Progenitor cell of endocrine pancreas (in vitro differentiated cells): ENCODE measurements at regions not wholly inside any gene's neighbourhood (a gene's known extent, or its start where the extent isn't known, plus 50 kb on each side); places are given as distances from the start of the nearest gene placed in this dataset.

Experiments used
- DNase-seq: peaks from one replicate; pipeline ENCODE4 v3.0.0; 2021; ENCODE audit warnings: low spot score; ENCODE audit not compliant: unreplicated experiment
- H3K27ac Mint-ChIP-seq: 2 replicates; pipeline ENCODE4 v1.8.0; 2021; ENCODE audit warnings: mild to moderate bottlenecking, moderate library complexity, mixed read lengths
- H3K27me3 Mint-ChIP-seq: 2 replicates; pipeline ENCODE4 v1.8.0; 2021; ENCODE audit warnings: mixed read lengths
- H3K36me3 Mint-ChIP-seq: 2 replicates; pipeline ENCODE4 v1.8.0; 2022; ENCODE audit warnings: mixed read lengths; ENCODE audit not compliant: insufficient read depth
- H3K4me1 Mint-ChIP-seq: 2 replicates; pipeline ENCODE4 v1.8.0; 2021; ENCODE audit warnings: low read depth, mixed read lengths
- H3K4me3 Mint-ChIP-seq: 2 replicates; pipeline ENCODE4 v1.8.0; 2021; ENCODE audit warnings: low read depth, mild to moderate bottlenecking, moderate library complexity, mixed read lengths
- H3K9me3 Mint-ChIP-seq: 2 replicates; pipeline ENCODE4 v1.8.0; 2021; ENCODE audit warnings: low read depth, mixed read lengths
- CTCF ChIP-seq: fragments of 200-600 bp; sonication (generic); IDR thresholded peaks from one replicate; pipeline ENCODE4 v1.5.0; 2021; ENCODE audit warnings: antibody characterized with exemption, mild to moderate bottlenecking; ENCODE audit not compliant: unreplicated experiment

GRCh38 chr2:158740127-158740526 lies 55.0 kb upstream of the DAPL1 start:
- TF ChIP-seq CTCF = no peak
- Mint-ChIP-seq H3K27ac (no peak overlapping the region), H3K4me1 (peaks cover 1% of the 10 kb centered on the region), H3K4me3 (no peak overlapping the region), H3K36me3 (no peaks in the 10 kb centered on the region), H3K9me3 (no peaks in the 10 kb centered on the region), H3K27me3 (peaks cover 19% of the 10 kb centered on the region)
- DNase-seq = no peak

GRCh38 chr2:158740621-158741020 lies 54.5 kb upstream of the DAPL1 start:
- Mint-ChIP-seq H3K4me3 (no peak overlapping the region), H3K9me3 (no peaks in the 10 kb centered on the region), H3K27me3 (peaks cover 23% of the 10 kb centered on the region), H3K27ac (no peak overlapping the region), H3K36me3 (no peaks in the 10 kb centered on the region), H3K4me1 (peaks cover 6% of the 10 kb centered on the region)
- no peak for TF ChIP-seq CTCF
- no peak for DNase-seq

DNA sequence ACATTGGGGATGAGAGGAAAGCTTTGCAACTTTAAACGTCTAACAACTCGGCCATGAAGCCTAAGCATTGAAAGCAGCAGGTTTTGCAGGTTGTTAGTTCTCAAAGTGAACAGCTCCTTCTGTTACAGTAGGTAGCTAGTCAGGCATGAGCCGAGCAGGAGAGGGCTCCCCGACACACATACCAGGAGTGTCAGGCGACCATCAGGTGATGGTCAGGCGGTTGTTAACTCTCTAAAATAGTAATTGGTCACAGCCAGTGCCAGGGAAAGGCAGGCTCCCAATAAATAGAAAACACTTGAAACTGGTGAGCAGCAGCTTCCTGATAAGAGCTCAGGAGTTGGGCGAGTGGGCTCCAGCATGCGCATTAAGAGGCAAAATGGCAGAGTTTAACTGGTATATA lies 53.5 kb upstream of the DAPL1 start:
- no peak overlapping the region for H3K4me3 Mint-ChIP-seq
- H3K9me3 Mint-ChIP-seq = no peaks in the 10 kb centered on the region
- no peak for TF ChIP-seq CTCF
- peaks cover 6% of the 10 kb centered on the region for H3K4me1 Mint-ChIP-seq
- no peak for DNase-seq
- no peak overlapping the region for H3K27ac Mint-ChIP-seq
- peaks cover 20% of the 10 kb centered on the region for H3K27me3 Mint-ChIP-seq
- no peaks in the 10 kb centered on the region for H3K36me3 Mint-ChIP-seq

GRCh38 chr2:158742536-158742935 lies 52.6 kb upstream of the DAPL1 start:
- Mint-ChIP-seq H3K4me1 (peaks cover 6% of the 10 kb centered on the region), H3K4me3 (no peak overlapping the region), H3K27ac (no peak overlapping the region), H3K36me3 (no peaks in the 10 kb centered on the region), H3K9me3 (no peaks in the 10 kb centered on the region), H3K27me3 (peaks cover 23% of the 10 kb centered on the region)
- TF ChIP-seq CTCF = no peak
- no peak for DNase-seq

GRCh38 chr2:158743466-158743865 lies 51.7 kb upstream of the DAPL1 start:
- H3K27ac Mint-ChIP-seq = no peak overlapping the region
- no peaks in the 10 kb centered on the region for H3K36me3 Mint-ChIP-seq
- H3K4me1 Mint-ChIP-seq = peaks cover 6% of the 10 kb centered on the region
- H3K9me3 Mint-ChIP-seq = no peaks in the 10 kb centered on the region
- TF ChIP-seq CTCF = no peak
- H3K4me3 Mint-ChIP-seq = no peak overlapping the region
- DNase-seq = no peak
- peaks cover 24% of the 10 kb centered on the region for H3K27me3 Mint-ChIP-seq
